A673 (cell line): ENCODE measurements at regions not wholly inside any gene's neighbourhood (a gene's known extent, or its start where the extent isn't known, plus 50 kb on each side); places are given as distances from the start of the nearest gene placed in this dataset.

Source experiments
- BruUV-seq: library from RNA; stranded (reverse); fragments of 400-500 nt; replicated peaks from 2 replicates; lab custom pipeline; 2021; lab: Mats Ljungman, UMichigan
- CTCF ChIA-PET: fragments of 300-600 bp; sonication (Branson Sonifier 250); formaldehyde crosslinking; loops from one replicate; lab custom pipeline; 2022; ENCODE audit warnings: antibody characterized with exemption; lab: Charles Lee
- POLR2A ChIA-PET: fragments of 300-600 bp; sonication (Branson Sonifier 250); formaldehyde crosslinking; loops from one replicate; lab custom pipeline; 2022; ENCODE audit warnings: antibody characterized with exemption; ENCODE audit not compliant: low non-redundant PET; lab: Charles Lee
- DNase-seq: peaks from one replicate; pipeline ENCODE4 v3.0.0-alpha.2; 2015; ENCODE audit warnings: low spot score
- H3K27ac ChIP-seq: fragments of 200-600 bp; sonication (generic); 2 replicates; pipeline ENCODE4 v1.5.1; 2016; ENCODE audit warnings: mixed run types, low read depth, mild to moderate bottlenecking, mixed read lengths, antibody characterized with exemption, low read length; ENCODE audit not compliant: poor library complexity, severe bottlenecking
- H3K27me3 ChIP-seq: fragments of 200-600 bp; sonication (generic); replicated peaks from 2 replicates; pipeline ENCODE4 v1.6.1; 2017; ENCODE audit warnings: mixed run types, low read depth, mild to moderate bottlenecking, mixed read lengths, antibody characterized with exemption, low read length; ENCODE audit not compliant: insufficient read depth, poor library complexity
- H3K36me3 ChIP-seq: fragments of 200-600 bp; sonication (generic); 2 replicates; pipeline ENCODE4 v1.6.1; 2016; ENCODE audit warnings: mixed run types, mild to moderate bottlenecking, mixed read lengths, antibody characterized with exemption, low read length; ENCODE audit not compliant: insufficient read depth, poor library complexity, severe bottlenecking
- H3K4me1 ChIP-seq: fragments of 200-600 bp; sonication (generic); 2 replicates; pipeline ENCODE4 v1.6.1; 2017; ENCODE audit warnings: mixed run types, mild to moderate bottlenecking, mixed read lengths, antibody characterized with exemption, low read length; ENCODE audit not compliant: insufficient read depth, poor library complexity, severe bottlenecking
- H3K4me3 ChIP-seq: fragments of 200-600 bp; sonication (generic); 2 replicates; pipeline ENCODE4 v1.5.1; 2016; ENCODE audit warnings: low read depth, mixed run types, mild to moderate bottlenecking, mixed read lengths, low read length; ENCODE audit not compliant: poor library complexity, severe bottlenecking
- H3K9me3 ChIP-seq: fragments of 200-600 bp; sonication (generic); 2 replicates; pipeline ENCODE4 v1.6.1; 2016; ENCODE audit warnings: mixed run types, low read depth, mild to moderate bottlenecking, mixed read lengths, antibody characterized with exemption, low read length; ENCODE audit not compliant: poor library complexity, severe bottlenecking
- CTCF ChIP-seq: fragments of 300-800, 200-600 bp; sonication (generic); conservative IDR thresholded peaks from 2 replicates; pipeline ENCODE4 v1.5.1; 2017; ENCODE audit warnings: low read depth, mild to moderate bottlenecking, antibody characterized with exemption, low read length, moderate library complexity, mixed read lengths
- EZH2 ChIP-seq: fragments of 200-600 bp; sonication (generic); IDR thresholded peaks from 2 replicates; pipeline ENCODE4 v1.6.1; 2017; ENCODE audit warnings: borderline replicate concordance, low read depth, mild to moderate bottlenecking, mixed read lengths, antibody characterized with exemption, low read length; ENCODE audit not compliant: poor library complexity, severe bottlenecking
- intact Hi-C: fragments of 100-400 bp; cut with micrococcal nuclease; formaldehyde crosslinking; loops from one replicate; pipeline ENCODE4 v1.10.0; 2022; ENCODE audit not compliant: unreplicated experiment

- H3K27ac ChIP-seq: no peak overlapping the region
- no peaks in the 10 kb centered on the region for H3K4me1 ChIP-seq
- ChIA-PET CTCF (no interaction called here), POLR2A (no interaction called here)
- H3K27me3 ChIP-seq: no peaks in the 10 kb centered on the region
- no peaks in the 10 kb centered on the region for H3K36me3 ChIP-seq
- no peak for DNase-seq
- intact Hi-C loops: no loop called here
- H3K4me3 ChIP-seq: no peak overlapping the region
- BruUV-seq: no TSS peak
- TF ChIP-seq EZH2 (no peak), CTCF (no peak)
- no peaks in the 10 kb centered on the region for H3K9me3 ChIP-seq
Observed at GRCh38 chr13:65841156-65841555, 1389.0 kb downstream of the PCDH9 start.

GRCh38 chr13:65836066-65836465 is 1394.1 kb downstream of the PCDH9 start:
- intact Hi-C loops: no loop called here
- no peaks in the 10 kb centered on the region for H3K9me3 ChIP-seq
- ChIA-PET POLR2A (no interaction called here), CTCF (no interaction called here)
- TF ChIP-seq EZH2 (no peak), CTCF (no peak)
- H3K4me1 ChIP-seq: no peaks in the 10 kb centered on the region
- no peak for DNase-seq
- H3K27ac ChIP-seq: no peak overlapping the region
- no peaks in the 10 kb centered on the region for H3K36me3 ChIP-seq
- no peaks in the 10 kb centered on the region for H3K27me3 ChIP-seq
- BruUV-seq: no TSS peak
- H3K4me3 ChIP-seq: no peak overlapping the region

GRCh38 chr13:65834897-65835296 is 1395.2 kb downstream of the PCDH9 start:
- intact Hi-C loops: no loop called here
- Histone ChIP-seq H3K27me3 (no peaks in the 10 kb centered on the region), H3K36me3 (no peaks in the 10 kb centered on the region), H3K4me1 (no peaks in the 10 kb centered on the region), H3K9me3 (no peaks in the 10 kb centered on the region), H3K27ac (no peak overlapping the region), H3K4me3 (no peak overlapping the region)
- BruUV-seq: no TSS peak
- ChIA-PET CTCF (no interaction called here), POLR2A (no interaction called here)
- no peak for DNase-seq
- no peak for TF ChIP-seq CTCF
- no peak for TF ChIP-seq EZH2
